ENCODE measurements at regions not wholly inside any gene's neighbourhood (a gene's known extent, or its start where the extent isn't known, plus 50 kb on each side); places are given as distances from the start of the nearest gene placed in this dataset.

- TF ChIP-seq CREB1 (IDR thresholded peaks at IDR 0.05; ENCODE audit: low read depth) = no peak
- no peak for TF ChIP-seq TAF1 (IDR thresholded peaks at IDR 0.05; ENCODE audit: low read depth)
- no peak for TF ChIP-seq EGR1 (IDR thresholded peaks at IDR 0.05)
- no peak for TF ChIP-seq RAD21 (IDR thresholded peaks at IDR 0.05; ENCODE audit: low read depth)
- TF ChIP-seq REST (IDR thresholded peaks at IDR 0.05; ENCODE audit: low read depth) = no peak
- TF ChIP-seq YY1 (IDR thresholded peaks at IDR 0.05; ENCODE audit: low read depth) = no peak
- no peak for TF ChIP-seq EP300 (IDR thresholded peaks at IDR 0.05; ENCODE audit: borderline replicate concordance)
- no peak for TF ChIP-seq CEBPB (IDR thresholded peaks at IDR 0.05)
- TF ChIP-seq USF1 (IDR thresholded peaks at IDR 0.05) = no peak
- no peak for TF ChIP-seq ZBTB7A (IDR thresholded peaks at IDR 0.05; ENCODE audit: low read depth)
- TF ChIP-seq TEAD4 (IDR thresholded peaks at IDR 0.05) = no peak
- TF ChIP-seq NFIC (IDR thresholded peaks at IDR 0.05) = no peak
- no peak for TF ChIP-seq MAX (IDR thresholded peaks at IDR 0.05)
- TF ChIP-seq TCF12 (IDR thresholded peaks at IDR 0.05; ENCODE audit: low read depth) = no peak
Observed at GRCh38 chr5:31137676-31138075, 55.8 kb upstream of the CDH6 start.

Data from Ishikawa (cell line).